HL-60 (cell line): ENCODE measurements at regions not wholly inside any gene's neighbourhood (a gene's known extent, or its start where the extent isn't known, plus 50 kb on each side); places are given as distances from the start of the nearest gene placed in this dataset.

Experiments
- DNase-seq, 2 experiments: peaks; one replicate each; pipeline ENCODE4 v3.0.0-alpha.2; 2010 to 2020; ENCODE audit warnings: low read depth in 1 of 2, low spot score in 1 of 2
- H3K27ac ChIP-seq: fragments of 250-450 bp; sonication (Bioruptor Pico); replicated peaks from 2 replicates; pipeline ENCODE4 v1.5.1; 2020; ENCODE audit warnings: mild to moderate bottlenecking, moderate library complexity
- H3K27me3 ChIP-seq: fragments of 250-450 bp; sonication (Bioruptor Pico); 2 replicates; pipeline ENCODE4 v1.5.1; 2021; ENCODE audit warnings: mild to moderate bottlenecking, moderate library complexity; ENCODE audit not compliant: insufficient read depth, poor library complexity, severe bottlenecking
- H3K4me3 ChIP-seq: replicated peaks from 2 replicates; pipeline ENCODE4 v1.5.1; 2011; ENCODE audit warnings: mild to moderate bottlenecking, control low read depth, low read length; ENCODE audit not compliant: insufficient read depth
- CTCF ChIP-seq: IDR thresholded peaks from one replicate; pipeline ENCODE4 v1.5.1; 2011; ENCODE audit warnings: low read length, control low read depth, inconsistent platforms; ENCODE audit not compliant: insufficient read depth
- GABPA ChIP-seq: IDR thresholded peaks from 2 replicates; pipeline ENCODE4 v1.6.1; 2012; ENCODE audit warnings: low read depth
- POLR2AphosphoS5 ChIP-seq: IDR thresholded peaks from 2 replicates; pipeline ENCODE4 v1.6.1; 2012; ENCODE audit warnings: low read depth
- SPI1 ChIP-seq: IDR thresholded peaks from 2 replicates; pipeline ENCODE4 v1.6.1; 2012; ENCODE audit warnings: low read depth, mild to moderate bottlenecking, borderline replicate concordance
- TF ChIP-seq, protein P1 (sequence below): IDR thresholded peaks from 2 replicates; pipeline ENCODE4 v1.6.1; 2012; ENCODE audit warnings: low read depth; ENCODE audit not compliant: insufficient replicate concordance

DNA sequence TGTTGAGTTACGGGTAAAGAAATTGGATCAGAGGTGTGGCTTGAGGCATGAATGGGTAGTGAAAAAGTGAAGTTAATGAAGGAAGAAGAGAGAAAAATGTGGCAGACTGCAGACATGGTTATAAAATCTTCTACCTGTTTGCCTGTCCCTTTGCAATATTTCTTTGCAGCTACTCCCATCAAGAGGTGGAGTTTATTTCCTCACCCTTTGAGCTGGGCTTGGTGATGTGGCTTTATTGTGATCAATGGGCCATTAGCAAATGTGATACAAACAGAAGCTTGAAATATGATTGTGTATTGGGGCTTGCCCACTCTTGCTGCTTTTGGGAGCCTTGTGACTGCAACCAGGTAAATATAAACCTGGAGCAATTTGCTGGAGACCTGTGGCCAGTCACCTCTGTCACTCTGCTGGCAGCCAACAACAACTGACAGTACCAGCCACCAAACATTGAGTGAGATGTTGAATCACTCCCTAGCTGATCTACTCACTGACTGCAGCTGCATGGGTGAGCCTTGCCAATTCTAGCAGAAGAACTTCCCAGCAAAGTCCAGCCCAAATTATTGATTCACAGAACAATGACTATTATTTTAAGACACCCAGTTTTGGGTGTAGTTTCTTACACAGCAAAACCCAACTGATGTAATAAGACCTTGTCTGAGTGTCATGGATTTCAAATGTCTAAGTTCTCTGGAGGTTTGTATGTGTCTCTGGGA is 151.0 kb upstream of the ATP2B1 start:
- no peak overlapping the region for H3K4me3 ChIP-seq
- H3K27me3 ChIP-seq, result no peaks in the 10 kb centered on the region
- H3K27ac ChIP-seq, result no peak overlapping the region
- DNase-seq, result no peak
- TF ChIP-seq SPI1, result no peak
- TF ChIP-seq, protein P1, sequence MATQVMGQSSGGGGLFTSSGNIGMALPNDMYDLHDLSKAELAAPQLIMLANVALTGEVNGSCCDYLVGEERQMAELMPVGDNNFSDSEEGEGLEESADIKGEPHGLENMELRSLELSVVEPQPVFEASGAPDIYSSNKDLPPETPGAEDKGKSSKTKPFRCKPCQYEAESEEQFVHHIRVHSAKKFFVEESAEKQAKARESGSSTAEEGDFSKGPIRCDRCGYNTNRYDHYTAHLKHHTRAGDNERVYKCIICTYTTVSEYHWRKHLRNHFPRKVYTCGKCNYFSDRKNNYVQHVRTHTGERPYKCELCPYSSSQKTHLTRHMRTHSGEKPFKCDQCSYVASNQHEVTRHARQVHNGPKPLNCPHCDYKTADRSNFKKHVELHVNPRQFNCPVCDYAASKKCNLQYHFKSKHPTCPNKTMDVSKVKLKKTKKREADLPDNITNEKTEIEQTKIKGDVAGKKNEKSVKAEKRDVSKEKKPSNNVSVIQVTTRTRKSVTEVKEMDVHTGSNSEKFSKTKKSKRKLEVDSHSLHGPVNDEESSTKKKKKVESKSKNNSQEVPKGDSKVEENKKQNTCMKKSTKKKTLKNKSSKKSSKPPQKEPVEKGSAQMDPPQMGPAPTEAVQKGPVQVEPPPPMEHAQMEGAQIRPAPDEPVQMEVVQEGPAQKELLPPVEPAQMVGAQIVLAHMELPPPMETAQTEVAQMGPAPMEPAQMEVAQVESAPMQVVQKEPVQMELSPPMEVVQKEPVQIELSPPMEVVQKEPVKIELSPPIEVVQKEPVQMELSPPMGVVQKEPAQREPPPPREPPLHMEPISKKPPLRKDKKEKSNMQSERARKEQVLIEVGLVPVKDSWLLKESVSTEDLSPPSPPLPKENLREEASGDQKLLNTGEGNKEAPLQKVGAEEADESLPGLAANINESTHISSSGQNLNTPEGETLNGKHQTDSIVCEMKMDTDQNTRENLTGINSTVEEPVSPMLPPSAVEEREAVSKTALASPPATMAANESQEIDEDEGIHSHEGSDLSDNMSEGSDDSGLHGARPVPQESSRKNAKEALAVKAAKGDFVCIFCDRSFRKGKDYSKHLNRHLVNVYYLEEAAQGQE, result no peak
- TF ChIP-seq GABPA, result no peak
- no peak for TF ChIP-seq POLR2AphosphoS5
- TF ChIP-seq CTCF, result no peak

DNA sequence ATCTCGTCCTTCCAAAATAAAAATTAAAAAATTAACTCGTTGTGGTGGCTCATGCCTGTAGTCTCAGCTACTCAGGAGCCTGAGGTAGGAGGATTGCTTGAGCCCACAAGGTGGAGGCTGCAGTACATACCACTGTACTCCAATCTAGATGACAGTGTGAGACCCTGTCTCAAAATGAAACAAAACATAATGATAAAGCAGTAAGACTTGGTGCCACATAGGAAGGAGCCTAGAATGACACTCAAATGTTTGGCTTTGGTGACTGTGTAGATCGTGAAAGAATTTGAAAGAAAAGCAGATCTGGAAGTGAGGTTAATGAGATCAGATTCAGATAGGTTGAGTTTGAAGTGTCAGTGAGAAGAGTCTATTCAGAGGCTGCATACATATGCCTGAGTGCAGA is 150.1 kb upstream of the ATP2B1 start:
- TF ChIP-seq POLR2AphosphoS5 (no peak), CTCF (no peak), SPI1 (no peak), GABPA (no peak)
- TF ChIP-seq, protein P1, result no peak
- H3K4me3 ChIP-seq, result no peak overlapping the region
- no peaks in the 10 kb centered on the region for H3K27me3 ChIP-seq
- H3K27ac ChIP-seq, result no peak overlapping the region
- no peak for DNase-seq

- peak; percentile 16 to 21 for DNase-seq
- Histone ChIP-seq H3K4me3 (no peak overlapping the region), H3K27me3 (no peaks in the 10 kb centered on the region), H3K27ac (no peak overlapping the region)
- no peak for TF ChIP-seq SPI1
- no peak for TF ChIP-seq GABPA
- TF ChIP-seq, protein P1, result no peak
- no peak for TF ChIP-seq POLR2AphosphoS5
- TF ChIP-seq CTCF, result no peak
Observed at GRCh38 chr12:89857652-89858274, 149.1 kb upstream of the ATP2B1 start.
